DND-41 (cell line): ENCODE measurements at regions not wholly inside any gene's neighbourhood (a gene's known extent, or its start where the extent isn't known, plus 50 kb on each side); places are given as distances from the start of the nearest gene placed in this dataset.

Experiments used
- EZH2 ChIP-seq: IDR thresholded peaks from 3 replicates; pipeline ENCODE4 v1.6.1; 2012; ENCODE audit warnings: borderline replicate concordance, low read depth, mild to moderate bottlenecking, moderate library complexity, low read length, inconsistent platforms; ENCODE audit not compliant: severe bottlenecking
- TF ChIP-seq, protein P1 (sequence below): IDR thresholded peaks from 2 replicates; pipeline ENCODE4 v1.5.1; 2012; ENCODE audit warnings: borderline replicate concordance, low read length, moderate library complexity, mild to moderate bottlenecking; ENCODE audit not compliant: poor library complexity, severe bottlenecking; ENCODE audit errors: extremely low read depth

DNA sequence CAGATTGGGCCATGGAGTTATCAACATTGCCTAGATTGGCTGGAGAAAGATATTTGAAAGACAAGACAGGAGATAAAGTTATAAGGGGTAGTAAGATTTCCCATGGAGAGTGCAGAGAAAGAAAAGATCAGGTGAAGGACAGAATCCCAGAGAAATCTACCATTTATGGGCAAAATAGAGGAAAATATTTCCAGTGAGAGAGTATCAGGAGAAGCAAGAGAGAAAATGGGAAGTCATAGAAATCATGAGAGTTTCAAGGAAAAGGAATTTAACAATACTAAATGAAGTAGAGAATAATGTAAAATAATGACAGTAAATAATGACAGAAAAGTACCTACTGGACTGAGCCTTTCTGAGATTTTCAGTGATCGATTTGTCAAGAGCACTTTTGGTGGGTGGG is 447.6 kb upstream of the CHST9 start:
- TF ChIP-seq EZH2 = no peak
- TF ChIP-seq, protein P1, sequence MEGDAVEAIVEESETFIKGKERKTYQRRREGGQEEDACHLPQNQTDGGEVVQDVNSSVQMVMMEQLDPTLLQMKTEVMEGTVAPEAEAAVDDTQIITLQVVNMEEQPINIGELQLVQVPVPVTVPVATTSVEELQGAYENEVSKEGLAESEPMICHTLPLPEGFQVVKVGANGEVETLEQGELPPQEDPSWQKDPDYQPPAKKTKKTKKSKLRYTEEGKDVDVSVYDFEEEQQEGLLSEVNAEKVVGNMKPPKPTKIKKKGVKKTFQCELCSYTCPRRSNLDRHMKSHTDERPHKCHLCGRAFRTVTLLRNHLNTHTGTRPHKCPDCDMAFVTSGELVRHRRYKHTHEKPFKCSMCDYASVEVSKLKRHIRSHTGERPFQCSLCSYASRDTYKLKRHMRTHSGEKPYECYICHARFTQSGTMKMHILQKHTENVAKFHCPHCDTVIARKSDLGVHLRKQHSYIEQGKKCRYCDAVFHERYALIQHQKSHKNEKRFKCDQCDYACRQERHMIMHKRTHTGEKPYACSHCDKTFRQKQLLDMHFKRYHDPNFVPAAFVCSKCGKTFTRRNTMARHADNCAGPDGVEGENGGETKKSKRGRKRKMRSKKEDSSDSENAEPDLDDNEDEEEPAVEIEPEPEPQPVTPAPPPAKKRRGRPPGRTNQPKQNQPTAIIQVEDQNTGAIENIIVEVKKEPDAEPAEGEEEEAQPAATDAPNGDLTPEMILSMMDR = no peak
